ENCODE measurements at regions not wholly inside any gene's neighbourhood (a gene's known extent, or its start where the extent isn't known, plus 50 kb on each side); places are given as distances from the start of the nearest gene placed in this dataset.

GRCh38 chr10:49448924-49449323 is 53.0 kb upstream of the DRGX start (continued):
- TF ChIP-seq ATF2 (IDR thresholded peaks at IDR 0.05; ENCODE audit: low read length) (no peak), SP1 (IDR thresholded peaks at IDR 0.05; ENCODE audit: low read depth, low read length) (no peak), KDM1A (IDR thresholded peaks at IDR 0.05; ENCODE audit: borderline replicate concordance, low read length) (no peak), SRF (IDR thresholded peaks at IDR 0.05; ENCODE audit: low read depth, low read length) (no peak), TCF12 (IDR thresholded peaks at IDR 0.05; ENCODE audit: low read depth, low read length) (no peak), MAX (IDR thresholded peaks at IDR 0.05) (no peak), E2F6 (IDR thresholded peaks at IDR 0.05) (no peak), RNF2 (IDR thresholded peaks at IDR 0.05; ENCODE audit: borderline replicate concordance, low read depth, low read length, missing control alignments, poor library complexity, severe bottlenecking) (no peak), EZH2 (IDR thresholded peaks at IDR 0.05; ENCODE audit: low read depth, low read length, severe bottlenecking) (no peak)
